GM12873 (cell line): ENCODE measurements at regions not wholly inside any gene's neighbourhood (a gene's known extent, or its start where the extent isn't known, plus 50 kb on each side); places are given as distances from the start of the nearest gene placed in this dataset.

Experiments used
- CTCF ChIP-seq: IDR thresholded peaks from 2 replicates; pipeline ENCODE4 v1.5.1; 2012; ENCODE audit warnings: low read depth, mild to moderate bottlenecking, moderate library complexity, low read length, control low read depth; ENCODE audit not compliant: insufficient read depth; ENCODE audit errors: missing control alignments

- no peak for TF ChIP-seq CTCF
These were observed 197.2 kb downstream of the VGLL3 start for GRCh38 chr3:86793786-86794185.

- TF ChIP-seq CTCF, result no peak
These were observed 198.6 kb downstream of the VGLL3 start for GRCh38 chr3:86792316-86792715.

GRCh38 chr3:86790884-86791549 is 199.9 kb downstream of the VGLL3 start:
- TF ChIP-seq CTCF, result no peak

- TF ChIP-seq CTCF, result no peak
These were observed 202.6 kb downstream of the VGLL3 start for GRCh38 chr3:86788371-86788770.

- TF ChIP-seq CTCF, result no peak
These were observed 203.9 kb downstream of the VGLL3 start for GRCh38 chr3:86787091-86787490.

- no peak for TF ChIP-seq CTCF
These were observed 205.6 kb downstream of the VGLL3 start for GRCh38 chr3:86785386-86785785.

GRCh38 chr3:86782866-86783265 is 208.1 kb downstream of the VGLL3 start:
- no peak for TF ChIP-seq CTCF

GRCh38 chr3:86782286-86782685 is 208.7 kb downstream of the VGLL3 start:
- no peak for TF ChIP-seq CTCF
